ENCODE measurements at regions not wholly inside any gene's neighbourhood (a gene's known extent, or its start where the extent isn't known, plus 50 kb on each side); places are given as distances from the start of the nearest gene placed in this dataset.
A peak's percentile ranks its signal among the peaks of the same experiment; 100 is the strongest.

DNA sequence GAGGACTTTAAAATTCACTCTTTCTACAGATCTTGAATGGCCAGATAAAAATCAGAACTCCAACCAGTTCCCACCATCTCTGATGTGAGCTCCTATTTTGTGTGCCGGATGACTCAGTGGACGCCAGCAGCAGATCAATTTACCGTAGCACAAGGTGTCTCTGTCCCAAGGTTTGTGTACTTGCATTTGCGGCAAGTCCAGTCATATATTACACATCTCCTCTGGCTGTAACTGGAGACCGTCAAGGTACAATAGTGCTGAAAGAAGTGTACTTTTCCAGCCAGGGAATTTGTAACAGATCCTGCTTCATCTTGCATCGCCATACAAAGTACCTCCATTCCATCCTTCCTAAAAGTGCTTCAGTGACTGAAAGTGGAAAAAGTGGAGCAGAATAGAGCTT is 108.2 kb upstream of the SORBS2 start:
- H3K4me3 ChIP-seq (ENCODE audit: low read length): no peak overlapping the region
- TF ChIP-seq, protein P1, sequence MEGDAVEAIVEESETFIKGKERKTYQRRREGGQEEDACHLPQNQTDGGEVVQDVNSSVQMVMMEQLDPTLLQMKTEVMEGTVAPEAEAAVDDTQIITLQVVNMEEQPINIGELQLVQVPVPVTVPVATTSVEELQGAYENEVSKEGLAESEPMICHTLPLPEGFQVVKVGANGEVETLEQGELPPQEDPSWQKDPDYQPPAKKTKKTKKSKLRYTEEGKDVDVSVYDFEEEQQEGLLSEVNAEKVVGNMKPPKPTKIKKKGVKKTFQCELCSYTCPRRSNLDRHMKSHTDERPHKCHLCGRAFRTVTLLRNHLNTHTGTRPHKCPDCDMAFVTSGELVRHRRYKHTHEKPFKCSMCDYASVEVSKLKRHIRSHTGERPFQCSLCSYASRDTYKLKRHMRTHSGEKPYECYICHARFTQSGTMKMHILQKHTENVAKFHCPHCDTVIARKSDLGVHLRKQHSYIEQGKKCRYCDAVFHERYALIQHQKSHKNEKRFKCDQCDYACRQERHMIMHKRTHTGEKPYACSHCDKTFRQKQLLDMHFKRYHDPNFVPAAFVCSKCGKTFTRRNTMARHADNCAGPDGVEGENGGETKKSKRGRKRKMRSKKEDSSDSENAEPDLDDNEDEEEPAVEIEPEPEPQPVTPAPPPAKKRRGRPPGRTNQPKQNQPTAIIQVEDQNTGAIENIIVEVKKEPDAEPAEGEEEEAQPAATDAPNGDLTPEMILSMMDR (conservative IDR thresholded peaks at IDR 0.05; ENCODE audit: low read length): no peak
- no peak for DNase-seq (ENCODE audit: low read depth)

DNA sequence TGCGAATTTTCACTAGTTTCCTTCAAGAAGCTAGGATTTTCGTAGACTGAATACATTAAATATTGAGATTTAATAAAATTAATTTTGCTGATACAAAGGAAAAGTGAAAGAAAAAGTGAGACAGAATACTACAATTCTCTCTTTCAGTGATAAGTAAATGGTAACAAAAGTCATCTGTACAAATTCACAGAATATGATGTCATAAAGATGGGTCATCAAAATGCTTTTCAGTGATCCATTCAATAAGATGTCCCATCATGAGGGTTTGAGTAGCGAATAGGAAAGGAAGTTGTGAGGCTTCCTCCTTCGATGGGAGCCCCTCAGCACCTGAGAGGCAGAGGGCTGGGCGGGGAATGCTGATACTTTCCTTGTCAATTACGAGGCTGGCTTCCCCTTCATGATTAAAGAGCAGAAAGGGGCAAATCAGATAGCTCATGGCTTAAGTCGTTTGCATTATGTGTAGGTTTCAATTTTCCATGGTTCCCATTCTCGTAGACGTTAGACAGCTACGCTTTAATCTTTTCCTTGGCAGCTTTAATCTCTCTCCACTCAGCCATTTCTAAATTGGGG is 108.8 kb upstream of the SORBS2 start:
- no peak overlapping the region for H3K4me3 ChIP-seq (ENCODE audit: low read length)
- DNase-seq (ENCODE audit: low read depth): no peak

DNA sequence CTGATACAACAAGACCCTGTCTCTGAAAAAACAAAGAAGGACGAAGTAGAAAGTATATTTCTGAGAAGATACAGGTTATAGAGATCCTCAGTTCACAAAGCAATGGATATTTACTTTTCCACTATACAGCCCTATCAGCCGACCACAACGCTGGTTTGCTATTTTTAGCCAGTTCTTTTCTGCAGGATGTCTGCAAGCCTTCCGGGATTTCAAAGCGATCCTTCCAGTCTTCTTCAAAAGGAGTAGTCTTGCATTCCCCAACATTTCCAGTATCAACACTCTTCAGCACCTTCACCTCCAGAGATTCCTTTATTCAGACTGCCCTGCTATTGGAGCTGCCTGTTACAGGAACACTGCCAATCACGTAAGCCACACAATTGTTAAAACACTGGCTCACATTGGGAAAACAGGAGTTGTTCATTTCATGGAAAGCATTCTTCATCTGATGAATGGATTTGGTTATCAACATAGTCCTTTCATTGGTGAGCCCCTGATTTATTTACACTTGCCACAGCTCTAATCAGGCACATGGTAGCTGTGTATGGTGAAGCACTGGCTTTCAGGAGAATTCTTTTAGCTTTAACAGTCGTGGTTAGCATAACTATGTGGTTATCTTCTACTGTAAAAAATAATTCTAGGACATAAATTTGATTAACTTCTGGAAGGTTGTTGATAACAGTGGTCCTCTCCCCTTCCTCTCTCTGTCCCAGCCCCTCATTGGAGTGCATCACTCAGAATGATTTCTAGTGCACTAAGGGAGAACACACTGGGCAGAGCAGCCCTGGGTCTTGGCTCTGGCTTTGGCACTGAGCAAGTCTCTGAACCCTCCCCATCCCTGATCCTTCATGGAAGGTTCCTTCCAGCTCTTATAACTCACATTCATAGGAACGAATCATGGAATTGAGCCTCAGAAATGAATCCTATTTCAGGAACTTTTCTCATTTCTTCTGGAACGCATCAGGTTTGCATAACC is 109.9 kb upstream of the SORBS2 start:
- H3K4me3 ChIP-seq (ENCODE audit: low read length): no peak overlapping the region
- TF ChIP-seq, protein P1 (conservative IDR thresholded peaks at IDR 0.05; ENCODE audit: low read length): no peak
- peak; percentile 33 for DNase-seq (ENCODE audit: low read depth)

More for the DNA sequence above, 108.8 kb upstream of the SORBS2 start:
- TF ChIP-seq, protein P1 (conservative IDR thresholded peaks at IDR 0.05; ENCODE audit: low read length): no peak

DNA sequence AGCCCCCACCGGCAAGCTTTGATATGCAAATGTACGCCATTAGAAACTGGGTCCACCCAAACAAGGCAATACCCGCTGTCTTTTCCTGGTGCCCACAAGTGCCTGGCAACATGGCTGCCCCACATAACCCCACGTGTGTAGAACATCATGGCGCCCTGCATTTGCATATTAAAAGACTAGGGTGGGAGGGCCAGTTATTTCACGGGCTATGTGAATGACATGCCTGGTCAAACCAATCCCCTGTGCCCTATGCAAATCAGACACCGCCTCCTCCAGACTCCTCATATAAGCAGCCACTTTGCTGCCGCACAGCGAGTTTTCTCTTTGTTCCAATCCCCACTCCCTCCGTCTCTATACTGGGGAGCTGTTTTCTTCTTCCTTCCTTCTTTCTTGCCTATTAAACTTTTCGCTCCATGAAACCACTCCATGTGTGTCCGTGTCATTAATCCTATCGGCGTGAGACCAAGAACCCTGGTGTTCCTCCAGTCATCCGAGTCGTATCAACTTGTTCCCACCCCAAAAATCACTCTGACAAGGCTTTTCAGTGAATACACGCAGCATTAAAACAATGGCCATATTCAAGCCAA is 112.6 kb upstream of the SORBS2 start:
- TF ChIP-seq, protein P1 (conservative IDR thresholded peaks at IDR 0.05; ENCODE audit: low read length): no peak
- no peak for DNase-seq (ENCODE audit: low read depth)
- no peak overlapping the region for H3K4me3 ChIP-seq (ENCODE audit: low read length)

DNA sequence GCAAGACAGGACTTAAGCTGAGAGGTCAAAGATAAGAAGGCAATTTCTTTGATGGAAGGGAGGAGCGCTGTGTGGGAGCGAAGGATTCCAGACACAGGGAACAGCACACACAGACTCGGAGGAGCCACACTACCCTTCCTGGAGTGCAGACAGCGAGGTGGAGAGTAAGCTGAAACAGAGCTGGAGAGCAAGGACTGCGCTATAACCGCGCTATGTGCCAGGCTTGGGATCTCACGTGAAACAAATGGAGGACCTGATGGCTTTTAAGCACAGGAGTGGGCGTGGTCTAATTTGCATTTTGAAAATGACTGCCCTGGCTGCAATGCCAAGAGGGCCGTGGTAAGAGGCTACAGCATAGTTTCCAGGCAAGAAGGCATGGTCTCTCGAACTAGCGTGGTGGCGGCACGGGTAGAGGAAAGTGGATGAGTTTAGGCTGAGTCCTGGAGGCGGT is 113.9 kb upstream of the SORBS2 start:
- H3K4me3 ChIP-seq (ENCODE audit: low read length): no peak overlapping the region
- TF ChIP-seq, protein P1 (conservative IDR thresholded peaks at IDR 0.05; ENCODE audit: low read length): no peak
- DNase-seq (ENCODE audit: low read depth): no peak

DNA sequence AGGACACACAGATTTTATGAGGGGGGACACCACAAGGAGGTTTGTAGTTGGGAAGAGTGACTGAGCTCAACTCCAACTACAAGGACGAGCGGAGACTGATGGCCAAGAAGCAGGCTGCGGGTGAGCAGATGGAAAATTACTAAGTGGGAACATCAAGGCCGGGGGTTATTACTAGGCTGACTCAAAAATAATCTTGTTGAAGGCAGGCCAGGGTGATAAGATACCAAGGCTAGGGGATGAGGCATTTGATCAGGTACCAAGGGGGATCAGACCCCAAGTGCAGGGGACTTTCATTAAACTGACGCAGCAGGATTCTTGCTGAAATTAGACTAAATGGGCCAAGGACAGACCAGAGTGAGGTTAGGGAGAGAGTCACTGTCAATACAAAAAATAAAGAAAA is 119.4 kb upstream of the SORBS2 start:
- H3K4me3 ChIP-seq (ENCODE audit: low read length): no peak overlapping the region
- TF ChIP-seq, protein P1 (conservative IDR thresholded peaks at IDR 0.05; ENCODE audit: low read length): no peak
- DNase-seq (ENCODE audit: low read depth): no peak
